Islet of Langerhans (tissue), 1 donor: ENCODE measurements at regions not wholly inside any gene's neighbourhood (a gene's known extent, or its start where the extent isn't known, plus 50 kb on each side); places are given as distances from the start of the nearest gene placed in this dataset.
"Not testable (repeated sequence)": the region's sequence is repeated elsewhere in the genome, so short reads cannot be mapped to it uniquely, and the experiment has no call there.

Source experiments
- FAIRE-seq: peaks from one replicate; lab custom pipeline; 2011; peaks lifted over from hg19 to GRCh38; lab: Jason Lieb, UNC

DNA sequence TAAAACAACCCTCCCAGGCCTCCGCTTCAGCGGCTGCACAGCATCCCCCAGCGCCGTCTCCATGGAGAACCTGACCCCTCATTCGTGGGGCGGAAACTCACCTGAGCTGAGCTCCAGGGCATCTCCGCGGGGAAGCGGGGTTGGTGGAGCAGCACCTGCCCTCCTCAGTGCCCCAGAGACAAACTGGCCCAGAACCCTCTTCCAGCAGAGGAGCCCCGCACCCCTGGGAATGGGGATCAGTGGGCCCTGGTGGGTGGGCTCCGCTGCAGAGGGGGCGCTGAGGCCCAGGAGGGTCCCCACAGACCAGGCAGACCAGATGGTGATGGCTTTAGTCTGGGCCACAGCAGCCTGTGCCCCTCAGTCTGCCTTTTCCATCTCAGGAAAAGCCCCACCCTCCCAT lies 261.2 kb downstream of the ADGRD1 start:
- not testable (repeated sequence) for FAIRE-seq

GRCh38 chr12:131216587-131216986 lies 262.9 kb downstream of the ADGRD1 start:
- not testable (repeated sequence) for FAIRE-seq

DNA sequence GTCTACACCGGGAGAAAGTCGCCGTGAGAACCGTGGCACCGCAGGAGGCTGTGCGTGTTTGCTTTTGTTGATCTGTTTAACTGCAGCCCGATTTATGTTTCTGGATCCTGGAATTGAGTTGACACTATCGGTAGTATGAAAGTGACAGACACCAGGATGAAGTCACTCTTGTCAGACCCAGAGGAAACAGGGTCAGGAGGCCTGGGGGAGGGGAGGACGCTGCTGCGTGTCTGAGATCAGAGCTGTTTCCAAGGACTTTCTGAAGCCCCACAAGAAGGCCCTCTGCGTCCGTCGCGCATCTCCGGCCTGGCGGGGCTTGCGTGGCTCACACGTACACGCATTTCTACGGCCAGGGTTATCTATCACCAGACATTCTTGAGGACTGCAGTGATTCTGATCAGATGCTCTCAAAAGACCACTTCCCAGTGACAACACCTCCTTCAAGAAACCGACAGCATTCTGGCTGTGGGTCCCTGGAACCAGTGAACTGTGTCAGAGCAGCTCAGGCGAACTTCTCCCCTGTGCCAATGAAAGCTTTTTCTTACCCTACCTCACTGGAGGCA lies 263.4 kb downstream of the ADGRD1 start:
- FAIRE-seq = no peak

DNA sequence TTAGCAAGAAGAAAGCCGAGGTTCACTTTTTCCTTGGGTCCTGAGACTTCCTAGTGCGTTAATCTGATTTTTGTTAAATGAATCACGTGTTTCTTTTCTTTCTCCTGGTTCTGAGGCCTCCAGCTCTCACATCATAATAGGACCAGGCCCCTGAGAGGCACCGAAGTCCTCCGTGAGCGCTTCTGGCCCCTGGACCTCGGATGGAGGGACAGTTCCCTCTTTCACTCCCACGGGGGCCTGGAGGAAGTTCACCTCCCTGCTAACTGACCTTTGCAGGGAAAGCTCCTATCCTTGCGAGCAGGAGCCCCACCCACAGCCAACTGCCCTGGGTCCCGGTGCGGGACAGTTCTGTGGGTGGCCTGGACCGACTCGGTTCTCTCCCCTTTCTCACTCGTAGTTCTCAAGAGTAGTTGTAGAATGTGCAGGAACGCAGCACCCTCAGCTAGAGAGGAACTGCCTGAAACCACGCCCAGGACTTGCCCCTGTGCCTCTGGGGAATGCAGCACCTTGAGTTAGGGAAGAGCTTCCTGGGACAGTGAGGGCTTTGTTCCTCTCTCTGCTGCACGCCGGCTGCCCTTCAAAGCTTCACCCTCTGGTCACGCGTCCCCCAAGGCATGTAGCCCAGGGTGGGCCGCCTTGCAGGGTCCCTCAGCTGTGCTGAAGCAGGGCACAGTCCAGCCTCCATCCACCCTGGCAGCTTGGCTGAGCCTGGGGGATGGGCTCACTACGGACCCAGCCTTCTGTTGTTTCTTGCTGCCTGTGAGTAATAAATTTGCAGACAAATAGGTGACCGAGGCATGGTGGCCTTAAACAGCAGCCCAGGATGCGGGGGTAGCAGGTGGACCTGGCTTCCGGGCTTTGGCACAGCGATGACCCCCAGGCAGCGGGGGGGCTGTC lies 264.6 kb downstream of the ADGRD1 start:
- FAIRE-seq = no peak

DNA sequence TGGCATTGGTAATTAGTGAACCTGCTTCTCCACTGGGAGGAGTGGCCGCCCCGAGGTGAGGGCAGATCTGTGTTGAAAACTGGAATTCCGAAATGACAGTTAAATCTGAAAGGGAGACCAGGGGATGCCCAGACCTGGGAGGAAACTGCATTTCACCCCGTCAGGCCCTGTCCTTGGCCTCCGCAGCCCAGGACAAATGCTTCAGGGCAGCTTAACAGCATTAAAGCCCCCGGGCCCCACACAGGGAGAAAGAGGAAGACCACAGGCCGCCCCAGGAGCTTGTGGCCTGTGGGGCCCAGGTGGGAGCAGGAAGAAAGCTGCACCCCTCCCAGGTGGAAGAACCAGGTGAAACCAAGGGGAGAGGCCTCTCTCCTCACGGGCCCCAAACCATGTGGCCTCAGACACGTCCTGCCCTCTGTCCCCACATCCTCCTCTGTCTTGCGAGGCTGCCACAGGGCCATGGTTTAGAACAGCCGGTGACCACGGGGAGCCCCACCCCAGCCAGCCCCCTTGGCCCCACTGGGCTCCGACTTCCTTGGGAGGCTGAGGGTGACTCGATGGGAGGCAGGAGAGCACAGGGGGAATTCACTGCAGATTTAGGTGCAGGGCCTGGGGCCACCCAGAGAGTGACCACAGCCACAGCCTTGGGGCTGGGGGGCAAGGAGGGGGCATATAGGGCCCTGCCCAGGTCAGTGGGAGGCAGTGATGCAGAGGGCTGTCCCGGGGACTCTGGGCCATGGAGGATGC lies 265.4 kb downstream of the ADGRD1 start:
- FAIRE-seq = no peak

- no peak for FAIRE-seq
These were observed 266.1 kb downstream of the ADGRD1 start for GRCh38 chr12:131219670-131220330.

DNA sequence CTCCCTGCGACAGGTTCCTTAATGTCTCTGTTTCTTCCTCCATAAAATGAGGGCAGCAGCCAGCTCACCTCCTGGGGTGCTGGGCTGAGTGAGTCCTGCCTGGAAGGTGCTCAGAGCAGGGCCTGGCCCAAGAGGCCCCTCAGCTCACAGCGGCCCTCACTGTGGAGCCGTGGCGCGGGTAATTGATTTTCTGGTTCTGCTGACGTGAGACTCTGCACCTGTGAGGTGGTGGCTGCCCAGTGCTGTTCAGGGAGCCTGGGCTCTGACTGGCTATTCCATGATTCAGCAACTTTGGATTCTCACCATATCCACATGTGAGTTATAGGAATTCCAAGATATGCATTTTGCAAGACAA lies 266.6 kb downstream of the ADGRD1 start:
- no peak for FAIRE-seq

DNA sequence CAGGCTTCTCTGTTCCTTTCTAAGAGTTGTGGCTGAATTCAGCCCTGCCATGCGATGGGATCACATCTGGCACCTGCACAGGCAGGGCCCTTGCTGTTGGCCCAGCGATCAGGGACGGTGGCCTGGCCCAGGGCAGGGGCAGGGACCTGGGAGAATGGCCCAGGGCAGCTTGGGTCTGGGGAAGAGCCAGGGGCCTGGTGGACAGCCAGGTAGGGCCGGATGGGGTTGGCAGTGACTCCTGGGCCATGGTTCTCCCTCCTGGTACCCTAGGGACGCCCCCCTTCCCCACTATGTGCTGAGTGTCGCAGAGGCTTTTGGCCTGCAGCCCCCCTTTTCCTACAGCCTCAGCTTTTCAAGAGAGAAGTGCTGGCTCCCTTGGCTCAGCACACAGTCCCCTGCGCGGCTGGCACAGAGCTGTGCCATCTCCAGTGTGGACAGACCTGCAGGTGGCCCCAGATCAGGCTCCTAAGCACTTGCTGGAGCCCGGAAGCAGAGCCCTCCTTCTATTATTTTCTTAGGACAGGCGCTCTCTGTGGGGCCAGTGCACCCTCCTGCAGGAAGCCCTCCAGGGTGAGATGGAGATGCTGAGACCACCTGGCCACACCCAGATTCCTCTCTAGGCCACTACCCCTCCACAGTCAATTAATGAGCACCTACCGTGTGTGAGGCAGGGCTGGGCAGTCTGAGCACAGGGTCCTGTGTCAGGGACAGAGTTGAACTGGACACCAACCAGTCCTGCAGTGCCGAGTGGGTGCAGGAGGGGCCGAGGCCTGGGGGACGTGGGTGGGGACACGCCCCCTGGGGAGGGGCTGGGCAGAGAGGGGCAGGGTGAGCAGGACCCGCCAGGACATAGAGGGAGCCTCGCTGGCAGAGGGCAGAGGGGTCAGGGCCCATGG lies 267.6 kb downstream of the ADGRD1 start:
- FAIRE-seq = no peak

- FAIRE-seq = no peak
These were observed 268.2 kb downstream of the ADGRD1 start for GRCh38 chr12:131221957-131222328.

DNA sequence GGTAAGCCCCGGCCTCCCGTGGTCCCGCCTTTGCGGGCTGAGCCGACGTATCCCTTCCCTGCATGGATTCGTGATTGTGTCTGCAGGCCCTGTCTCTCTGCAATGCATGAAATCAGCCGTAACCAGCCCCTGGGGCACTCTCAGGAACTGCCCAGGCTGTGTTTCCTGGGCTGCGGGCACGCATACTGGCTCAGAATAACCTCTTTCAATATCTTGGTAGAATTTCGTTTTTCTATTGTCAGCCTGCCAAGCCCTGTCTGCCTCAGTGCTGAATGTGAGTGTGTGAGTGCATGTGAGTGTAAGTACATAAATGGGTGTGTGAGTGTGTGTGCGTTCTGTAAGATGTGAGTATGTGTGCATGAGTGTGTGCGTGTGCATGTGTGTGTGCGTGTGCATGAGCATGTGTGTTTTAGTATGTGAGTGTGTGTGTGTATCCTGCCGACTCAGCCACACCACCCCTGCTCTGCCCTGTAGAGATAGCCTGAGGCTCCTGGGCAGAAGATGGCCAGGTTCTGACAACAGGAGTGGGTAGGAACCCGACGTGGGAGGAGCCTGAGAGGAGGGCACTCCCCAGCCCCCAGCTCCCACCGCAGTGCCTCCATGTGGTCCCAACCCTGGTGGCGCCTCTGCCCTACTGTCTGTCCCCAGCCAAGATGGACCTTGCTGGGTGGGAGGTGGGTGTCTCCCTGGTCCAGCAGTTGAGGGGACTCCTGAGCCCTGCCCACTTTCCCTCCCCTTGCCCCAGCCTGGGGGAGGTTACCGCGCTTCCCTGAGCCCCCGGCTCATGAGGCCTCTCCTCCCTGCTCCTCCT lies 268.8 kb downstream of the ADGRD1 start:
- FAIRE-seq = no peak

- FAIRE-seq = no peak
These were observed 269.6 kb downstream of the ADGRD1 start for GRCh38 chr12:131223171-131223761.

DNA sequence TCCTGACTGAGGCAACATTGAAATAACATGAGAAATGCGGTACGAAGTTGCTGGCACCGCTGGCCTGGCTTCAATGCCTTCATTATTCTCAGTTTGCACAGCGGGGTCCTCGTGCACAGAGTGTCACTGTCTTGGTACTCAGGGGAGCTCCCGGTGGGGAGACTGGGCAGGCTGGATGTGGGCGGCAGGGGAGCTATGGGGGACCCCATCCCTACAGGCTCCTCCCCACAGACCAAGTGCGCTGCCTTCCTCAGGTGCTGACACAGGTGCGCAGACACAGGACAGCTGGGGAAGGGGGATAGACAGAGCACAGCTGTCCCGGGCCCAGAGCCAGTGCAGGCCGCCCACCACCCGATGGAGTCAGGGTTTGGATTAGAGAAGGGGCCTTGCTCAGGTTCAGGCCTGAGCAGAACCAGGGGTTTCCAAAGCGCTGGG lies 270.1 kb downstream of the ADGRD1 start:
- FAIRE-seq = no peak

GRCh38 chr12:131224226-131225065 lies 270.7 kb downstream of the ADGRD1 start:
- FAIRE-seq = not testable (repeated sequence)

DNA sequence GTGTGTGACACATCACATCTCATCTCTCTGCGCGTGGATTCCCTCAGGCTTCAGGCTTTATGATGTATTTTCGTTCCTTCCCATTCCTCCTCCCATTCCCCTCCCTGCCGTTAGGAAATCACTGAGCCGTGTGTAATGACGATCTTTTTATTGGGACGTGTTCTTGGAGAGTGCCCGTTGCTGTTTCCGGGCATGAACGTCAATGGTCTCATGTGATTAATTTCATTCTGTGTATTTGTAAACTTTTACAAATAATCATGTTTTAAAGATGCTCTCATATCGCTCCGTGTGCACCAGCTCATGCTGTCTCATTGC lies 271.3 kb downstream of the ADGRD1 start:
- FAIRE-seq = not testable (repeated sequence)

DNA sequence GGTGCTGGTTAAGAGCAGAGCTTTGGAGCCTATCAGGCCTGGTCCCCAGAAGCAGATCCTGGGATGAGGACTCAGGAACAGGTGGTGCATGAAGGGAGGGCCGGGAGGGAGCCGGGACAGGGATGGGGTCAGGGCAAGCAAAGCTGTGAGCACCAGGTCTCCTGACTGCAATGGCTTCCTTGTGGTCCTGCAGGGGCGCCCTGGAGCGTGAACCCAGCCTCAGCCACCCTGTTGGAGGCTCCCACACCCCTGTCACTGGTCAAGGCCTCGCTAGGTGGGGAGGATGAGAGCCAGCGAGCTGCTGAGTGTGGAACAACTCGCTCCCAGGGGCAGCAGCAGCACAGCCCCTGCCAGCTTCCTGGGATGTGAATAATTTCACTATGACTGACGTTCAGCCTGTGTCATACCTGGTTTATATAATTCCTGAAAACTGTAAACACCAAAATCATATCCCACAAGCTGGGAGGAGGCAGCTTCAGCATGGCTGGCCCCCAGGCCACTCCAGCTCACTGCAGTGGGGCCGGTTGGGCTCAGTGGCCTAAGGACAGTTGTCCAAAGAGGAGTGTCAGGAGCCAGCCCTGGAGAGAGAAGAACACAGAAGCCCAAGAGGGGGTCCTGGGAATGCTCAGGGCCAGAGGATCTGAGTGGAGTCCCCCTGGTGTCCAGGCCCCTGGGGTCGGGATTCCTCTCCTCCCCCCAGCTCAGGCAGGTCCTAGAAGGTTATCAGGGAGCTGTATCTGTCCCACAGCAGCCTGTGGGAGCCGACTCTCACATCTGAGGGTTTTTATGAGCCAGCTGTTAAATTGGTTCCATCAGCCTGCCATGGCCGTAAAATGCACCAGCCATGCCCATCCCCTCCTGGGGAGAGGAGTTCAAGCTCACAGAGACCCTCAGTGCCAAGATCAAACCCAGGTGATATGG lies 272.9 kb downstream of the ADGRD1 start:
- no peak for FAIRE-seq

DNA sequence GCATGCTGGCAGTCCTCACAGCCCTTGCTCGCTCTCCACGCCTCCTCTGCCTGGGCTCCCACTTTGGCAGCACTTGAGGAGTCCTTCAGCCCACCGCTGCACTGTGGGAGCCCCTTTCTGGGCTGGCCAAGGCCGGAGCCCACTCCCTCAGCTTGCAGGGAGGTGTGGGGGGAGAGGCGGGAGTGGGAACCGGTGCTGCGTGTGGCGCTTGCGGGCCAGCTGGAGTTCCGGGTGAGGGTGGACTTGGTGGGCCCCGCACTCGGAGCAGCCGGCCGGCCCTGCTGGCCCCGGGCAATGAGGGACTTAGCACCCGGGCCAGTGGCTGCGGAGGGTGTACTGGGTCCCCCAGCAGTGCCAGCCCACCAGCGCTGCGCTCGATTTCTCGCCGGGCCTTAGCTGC lies 273.9 kb downstream of the ADGRD1 start:
- not testable (repeated sequence) for FAIRE-seq

DNA sequence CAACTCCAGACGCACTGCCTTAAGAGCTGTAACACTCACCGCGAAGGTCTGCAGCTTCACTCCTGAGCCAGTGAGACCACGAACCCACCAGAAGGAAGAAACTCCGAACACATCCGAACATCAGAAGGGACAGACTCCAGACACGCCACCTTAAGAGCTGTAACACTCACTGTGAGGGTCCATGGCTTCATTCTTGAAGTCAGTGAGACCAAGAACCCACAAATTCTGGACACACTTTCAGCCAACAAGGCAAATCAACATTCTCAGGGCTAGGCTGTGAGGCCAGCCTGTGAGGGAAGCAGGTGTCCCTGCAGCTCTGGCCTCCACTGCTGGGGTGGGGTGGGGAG lies 275.3 kb downstream of the ADGRD1 start:
- not testable (repeated sequence) for FAIRE-seq
